Right hindlimb (tissue), 1 donor: ENCODE measurements at regions not wholly inside any gene's neighbourhood (a gene's known extent, or its start where the extent isn't known, plus 50 kb on each side); places are given as distances from the start of the nearest gene placed in this dataset.

Source experiments
- DNase-seq: peaks from one replicate; pipeline ENCODE4 v3.0.0-alpha.2; 2018

GRCh38 chr4:157655096-157655809 is 434.7 kb downstream of the GRIA2 start:
- DNase-seq, result no peak

- DNase-seq, result no peak
These were observed 422.7 kb downstream of the GRIA2 start for GRCh38 chr4:157643257-157643656.

GRCh38 chr4:157634057-157634456 is 413.5 kb downstream of the GRIA2 start:
- DNase-seq, result no peak

- no peak for DNase-seq
These were observed 396.4 kb downstream of the GRIA2 start for GRCh38 chr4:157616741-157617472.

GRCh38 chr4:157607996-157608395 is 387.5 kb downstream of the GRIA2 start:
- DNase-seq, result no peak

- no peak for DNase-seq
These were observed 380.1 kb downstream of the GRIA2 start for GRCh38 chr4:157600583-157600982.

GRCh38 chr4:157591245-157591644 is 370.7 kb downstream of the GRIA2 start:
- DNase-seq, result no peak

GRCh38 chr4:157590679-157591078 is 370.2 kb downstream of the GRIA2 start:
- DNase-seq, result no peak

- DNase-seq, result no peak
These were observed 367.3 kb downstream of the GRIA2 start for GRCh38 chr4:157587681-157588423.

- no peak for DNase-seq
These were observed 361.6 kb downstream of the GRIA2 start for GRCh38 chr4:157582141-157582540.

- no peak for DNase-seq
These were observed 356.2 kb downstream of the GRIA2 start for GRCh38 chr4:157576671-157577217.

GRCh38 chr4:157575339-157575738 is 354.8 kb downstream of the GRIA2 start:
- DNase-seq, result no peak

GRCh38 chr4:157574606-157575005 is 354.1 kb downstream of the GRIA2 start:
- DNase-seq, result no peak

GRCh38 chr4:157572951-157573350 is 352.4 kb downstream of the GRIA2 start:
- DNase-seq, result no peak

GRCh38 chr4:157572284-157572683 is 351.8 kb downstream of the GRIA2 start:
- DNase-seq, result no peak

GRCh38 chr4:157564771-157565170 is 344.2 kb downstream of the GRIA2 start:
- DNase-seq, result no peak

- DNase-seq, result no peak
These were observed 343.7 kb downstream of the GRIA2 start for GRCh38 chr4:157564218-157564617.

GRCh38 chr4:157558016-157558415 is 337.5 kb downstream of the GRIA2 start:
- DNase-seq, result no peak

GRCh38 chr4:157550028-157550427 is 329.5 kb downstream of the GRIA2 start:
- no peak for DNase-seq

GRCh38 chr4:157527954-157528353 is 307.4 kb downstream of the GRIA2 start:
- DNase-seq, result no peak

GRCh38 chr4:157521906-157522305 is 301.4 kb downstream of the GRIA2 start:
- no peak for DNase-seq

GRCh38 chr4:157514711-157515110 is 294.2 kb downstream of the GRIA2 start:
- no peak for DNase-seq

GRCh38 chr4:157509341-157509740 is 288.8 kb downstream of the GRIA2 start:
- DNase-seq, result no peak
